GM20431 (cell line): ENCODE measurements at regions not wholly inside any gene's neighbourhood (a gene's known extent, or its start where the extent isn't known, plus 50 kb on each side); places are given as distances from the start of the nearest gene placed in this dataset.
"Not testable (repeated sequence)": the region's sequence is repeated elsewhere in the genome, so short reads cannot be mapped to it uniquely, and the experiment has no call there.

Source experiments
- in situ Hi-C: fragments of 300-500 bp; cut with MseI, MboI; formaldehyde crosslinking; loops from one replicate; pipeline ENCODE4 v1.15.0; 2020; ENCODE audit warnings: low sequenced_read_pairs; ENCODE audit not compliant: unreplicated experiment

DNA sequence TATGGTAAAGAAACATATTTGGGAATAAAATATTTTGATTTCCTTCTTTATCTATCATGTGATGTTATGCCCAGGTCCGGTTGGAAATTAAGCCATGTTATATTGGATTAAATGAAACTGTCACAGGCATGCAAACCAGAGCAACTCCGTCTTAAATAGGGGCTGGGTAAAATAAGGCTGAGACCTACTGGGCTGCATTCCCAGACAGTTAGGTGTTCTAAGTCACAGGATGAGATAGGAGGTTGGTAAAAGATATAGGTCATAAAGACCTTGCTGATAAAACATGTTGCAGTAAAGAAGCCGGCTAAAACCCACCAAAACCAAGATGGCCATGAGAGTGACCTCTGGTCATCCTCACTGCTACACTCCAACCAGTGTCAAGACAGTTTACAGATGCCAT lies 248.6 kb downstream of the SLC4A3 start:
- in situ Hi-C loops: not testable (repeated sequence)

DNA sequence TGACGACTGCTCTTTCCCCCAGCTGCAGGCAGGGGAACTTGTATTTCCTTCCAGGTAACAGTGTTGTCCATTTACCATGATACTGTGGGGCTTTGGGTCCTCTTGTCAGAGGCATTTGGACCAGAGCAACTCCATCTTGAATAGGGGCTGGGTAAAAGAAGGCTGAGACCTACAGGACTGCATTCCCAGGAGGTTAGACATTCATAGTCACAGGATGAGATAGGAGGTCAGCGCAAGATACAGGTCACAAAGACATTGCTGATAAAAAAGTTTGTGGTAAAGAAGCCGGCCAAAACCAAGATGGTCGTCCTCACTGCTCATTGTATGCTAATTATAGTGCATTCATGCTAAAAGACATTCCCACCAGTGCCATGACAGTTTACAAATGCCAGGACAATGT lies 249.5 kb downstream of the SLC4A3 start:
- in situ Hi-C loops: no loop called here

DNA sequence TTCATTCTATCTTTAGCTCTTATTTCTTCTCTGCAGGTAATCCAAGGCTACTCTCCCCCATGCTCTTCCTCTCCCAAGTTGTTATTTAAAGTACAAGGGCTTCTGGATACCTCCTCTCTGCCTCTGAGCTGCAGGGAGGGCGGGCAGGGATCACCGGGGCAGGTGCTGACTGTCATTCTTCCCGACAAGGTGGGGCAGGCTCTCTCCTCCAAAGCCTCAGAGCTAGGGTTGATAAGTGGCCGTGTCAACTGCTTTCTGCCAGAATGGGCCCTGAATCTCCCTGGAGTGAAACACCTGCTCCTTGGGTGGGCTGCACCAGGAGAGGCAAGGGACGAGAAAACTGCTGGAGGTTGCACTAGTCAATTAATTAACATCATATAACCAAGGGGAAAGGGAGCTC lies 250.3 kb downstream of the SLC4A3 start:
- in situ Hi-C loops: no loop called here

DNA sequence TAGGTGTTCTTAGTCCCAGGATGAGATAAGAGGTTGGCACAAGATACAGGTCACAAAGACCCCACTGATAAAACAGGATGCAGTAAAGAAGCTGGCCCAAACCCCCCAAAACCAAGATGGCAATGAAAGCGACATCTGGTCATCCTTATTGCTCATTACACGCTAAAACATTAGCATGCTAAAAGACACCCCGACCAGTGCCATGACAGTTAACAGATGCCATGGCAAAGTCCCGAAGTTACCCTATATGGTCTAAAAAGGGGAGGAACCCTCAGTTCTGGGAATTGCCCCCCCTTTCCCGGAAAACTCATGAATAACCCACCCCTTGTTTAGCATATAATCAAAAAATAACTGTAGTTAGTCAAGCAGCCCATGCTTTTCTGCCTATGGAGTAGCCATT lies 251.1 kb downstream of the SLC4A3 start:
- in situ Hi-C loops: no loop called here

DNA sequence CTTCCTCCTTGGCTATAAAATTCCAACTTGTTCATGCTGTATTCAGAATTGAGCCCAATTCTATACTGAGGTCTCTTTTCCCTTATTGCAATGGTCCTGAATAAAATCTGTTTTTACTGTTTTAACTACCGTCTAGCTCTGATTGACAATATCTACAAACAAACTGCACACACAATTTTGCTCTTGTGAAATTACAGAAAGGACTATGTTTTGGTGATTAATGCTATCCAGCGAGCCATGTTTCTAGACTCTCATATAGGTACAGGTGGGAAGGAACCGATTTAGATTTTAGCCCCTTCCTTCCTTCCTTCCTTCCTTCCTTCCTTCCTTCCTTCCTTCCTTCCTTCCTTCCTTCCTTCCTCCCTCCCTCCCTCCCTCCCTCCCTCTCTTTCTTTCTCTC lies 254.4 kb downstream of the SLC4A3 start:
- in situ Hi-C loops: no loop called here

DNA sequence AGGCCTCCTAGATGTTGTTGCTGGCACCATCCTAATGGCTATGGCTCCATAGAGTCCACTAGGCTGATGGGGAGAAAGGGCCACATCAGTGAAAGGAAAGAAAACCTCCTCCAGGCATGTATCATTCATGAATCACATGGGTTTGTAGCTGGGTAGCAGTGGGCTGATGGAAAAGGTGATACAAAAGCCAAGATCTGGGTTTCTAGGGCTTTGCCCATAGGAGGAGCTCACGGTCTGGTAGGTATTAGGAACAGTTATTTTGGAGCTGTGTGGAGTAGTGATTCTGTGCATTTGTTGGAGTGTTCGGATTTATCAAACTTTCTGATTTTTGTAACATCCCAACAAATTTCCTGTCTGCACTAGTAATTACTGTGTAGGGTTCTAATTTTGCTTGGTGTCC lies 259.2 kb downstream of the SLC4A3 start:
- in situ Hi-C loops: no loop called here

DNA sequence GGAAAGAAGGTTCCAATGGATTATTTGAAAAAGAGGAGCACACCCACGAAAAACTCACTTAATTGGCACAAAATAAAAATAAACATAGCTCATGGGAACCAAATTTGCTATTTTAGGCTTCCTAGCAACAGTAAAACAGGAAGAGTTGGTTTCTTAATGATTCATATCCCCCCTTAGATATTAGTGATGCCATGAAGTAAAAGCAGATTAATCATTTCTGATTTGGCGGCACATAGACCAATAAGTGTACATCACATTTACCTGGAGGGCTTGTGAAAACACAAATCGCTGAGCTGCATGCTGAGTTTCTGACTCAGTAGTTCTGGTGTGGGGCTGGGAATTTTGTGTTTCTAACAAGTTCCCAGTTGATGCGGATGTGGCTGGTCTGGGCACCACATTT lies 260.4 kb downstream of the SLC4A3 start:
- in situ Hi-C loops: no loop called here

DNA sequence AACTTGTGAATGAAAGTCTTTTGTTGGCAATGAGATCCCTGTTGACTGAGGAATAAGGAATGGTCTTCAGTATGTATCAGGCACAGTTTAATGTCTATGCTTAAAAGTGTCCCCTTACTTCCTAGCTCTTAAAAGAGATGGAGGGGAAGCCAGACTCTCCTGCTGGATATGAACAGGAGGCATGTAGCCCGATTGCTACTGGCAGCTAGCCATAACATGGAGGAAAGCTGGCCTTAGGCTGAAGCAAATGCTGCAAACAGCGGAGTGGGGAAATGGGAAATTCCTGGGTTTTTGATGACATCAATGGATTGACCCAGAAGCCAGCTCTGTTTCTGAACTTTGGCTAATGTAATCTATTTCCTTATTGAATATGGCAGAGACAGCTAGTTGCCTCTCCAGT lies 266.1 kb downstream of the SLC4A3 start:
- in situ Hi-C loops: no loop called here

DNA sequence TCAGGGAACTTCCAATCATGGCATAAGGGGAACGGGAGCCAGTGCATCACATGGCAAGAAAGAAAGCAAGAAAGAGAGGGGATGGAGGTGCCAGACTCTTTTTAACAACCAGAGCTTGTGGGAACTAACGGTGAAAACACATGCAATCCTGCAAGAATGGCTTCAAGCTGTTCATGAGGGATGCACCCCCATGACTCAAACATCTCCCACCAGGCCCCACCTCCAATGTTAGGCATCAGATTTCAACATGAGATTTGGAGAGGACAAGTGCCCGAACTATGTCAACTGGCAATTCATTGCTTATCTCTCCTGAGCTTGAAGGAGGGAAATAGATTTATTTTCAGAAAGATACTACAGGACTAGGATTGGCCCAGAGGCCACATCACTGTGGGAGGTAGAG lies 270.0 kb downstream of the SLC4A3 start:
- in situ Hi-C loops: no loop called here

DNA sequence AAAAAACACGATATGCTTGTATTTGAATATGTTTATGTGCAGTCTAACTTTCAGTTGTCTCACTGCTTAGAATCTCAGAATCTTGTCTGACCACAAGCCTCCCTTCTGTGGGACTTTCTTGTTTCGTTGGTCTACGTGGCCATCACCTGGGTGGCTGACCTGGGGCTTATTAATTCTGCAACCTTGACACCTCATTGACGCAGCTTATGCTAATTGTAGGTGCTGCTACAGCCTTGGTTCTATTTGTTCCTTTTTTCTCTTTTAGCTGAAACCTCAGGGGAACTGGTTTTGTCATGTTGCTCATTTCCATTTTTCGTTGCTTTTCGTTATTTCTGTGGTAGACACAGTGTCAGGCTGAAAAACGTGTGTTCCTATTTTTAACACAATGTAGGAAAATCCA lies 273.7 kb downstream of the SLC4A3 start:
- in situ Hi-C loops: no loop called here

DNA sequence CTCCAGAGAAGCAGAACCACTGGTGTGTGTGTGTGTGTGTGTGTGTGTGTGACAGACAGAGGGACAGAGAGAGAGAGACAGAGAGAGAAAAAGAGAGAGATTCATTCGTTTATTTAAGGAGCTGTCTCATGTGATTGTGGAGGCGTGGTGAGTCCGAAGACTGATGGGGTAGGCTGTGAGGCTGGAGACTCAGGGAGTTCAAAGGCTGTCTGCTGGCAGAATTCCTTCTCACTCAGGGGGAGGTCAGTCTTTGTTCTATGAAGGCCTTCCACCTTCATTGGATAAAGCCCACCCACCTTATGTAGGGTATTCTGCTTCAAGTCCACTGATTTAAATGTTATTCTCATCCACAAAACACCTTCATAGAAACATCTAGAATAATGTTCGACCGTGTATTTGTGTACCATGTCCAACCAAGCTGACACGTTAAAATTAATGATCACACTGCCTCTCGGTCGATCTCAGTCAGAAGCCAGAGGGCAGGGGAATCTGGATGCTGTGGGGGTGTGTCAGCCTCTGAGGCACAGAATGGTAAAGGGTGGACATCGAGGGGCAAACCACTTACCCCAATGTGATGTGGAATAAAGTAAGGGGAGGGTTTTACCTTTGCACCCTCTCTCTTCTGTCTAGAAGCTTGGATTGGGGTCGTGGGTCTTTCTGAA lies 275.6 kb downstream of the SLC4A3 start:
- in situ Hi-C loops: no loop called here

DNA sequence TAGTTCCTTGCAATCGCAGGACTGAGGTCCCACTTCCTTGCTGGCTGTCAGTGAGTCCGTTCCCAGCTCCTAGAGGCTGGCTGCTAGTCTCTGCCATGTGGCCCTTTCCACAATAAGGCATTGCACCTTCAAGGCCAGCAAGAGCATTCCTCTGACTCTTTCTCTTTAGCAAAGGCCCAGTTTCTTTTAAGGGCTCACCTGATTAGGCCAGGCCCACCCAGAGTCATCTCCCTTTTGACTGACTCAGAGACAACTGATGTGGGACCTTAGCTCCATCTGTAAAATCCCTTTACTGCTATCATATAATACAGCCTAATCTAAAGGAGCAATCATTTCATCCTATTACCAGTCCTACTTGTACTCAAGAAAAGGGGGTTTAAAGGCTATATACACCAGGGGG lies 278.2 kb downstream of the SLC4A3 start:
- in situ Hi-C loops: no loop called here

DNA sequence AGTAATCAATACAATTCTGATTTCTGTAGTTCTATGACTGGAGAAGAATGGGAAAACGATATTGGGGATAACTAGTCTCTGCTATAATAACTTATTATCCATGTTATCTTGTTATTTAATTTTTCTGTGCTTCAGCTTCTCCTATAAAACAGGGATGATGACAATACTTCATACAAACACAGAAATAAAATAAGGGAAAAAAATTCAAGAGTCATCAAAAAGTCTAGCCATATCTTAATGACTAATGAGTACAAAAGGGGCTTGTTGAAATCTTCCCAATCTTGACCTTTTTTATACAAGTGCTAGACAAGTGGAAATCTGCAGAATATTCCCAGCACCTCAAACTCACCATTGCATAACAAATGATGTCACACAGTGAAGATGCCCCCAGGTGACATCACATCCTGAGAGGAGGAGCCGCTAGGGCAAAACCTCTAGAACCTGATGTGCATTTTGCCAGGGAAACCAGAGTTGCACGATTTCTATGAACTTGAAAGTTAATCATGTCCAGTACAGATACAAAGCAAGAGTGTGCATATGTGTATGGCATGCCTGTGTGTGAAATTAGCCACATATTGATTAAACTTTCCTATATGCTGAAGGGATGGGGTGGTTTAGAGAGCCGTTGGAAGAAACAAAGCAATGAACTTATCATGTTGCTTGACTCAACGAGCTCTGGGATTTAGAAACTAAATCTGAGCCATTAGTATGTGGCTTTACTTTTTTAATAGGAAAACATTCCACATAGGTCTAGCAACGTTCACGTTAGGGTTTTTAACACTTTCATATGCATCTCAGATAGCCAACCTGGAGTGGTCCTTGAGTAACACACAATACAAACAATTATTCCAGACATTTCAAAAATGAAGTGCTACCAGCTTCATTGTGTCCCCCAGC lies 278.9 kb downstream of the SLC4A3 start:
- in situ Hi-C loops: no loop called here

DNA sequence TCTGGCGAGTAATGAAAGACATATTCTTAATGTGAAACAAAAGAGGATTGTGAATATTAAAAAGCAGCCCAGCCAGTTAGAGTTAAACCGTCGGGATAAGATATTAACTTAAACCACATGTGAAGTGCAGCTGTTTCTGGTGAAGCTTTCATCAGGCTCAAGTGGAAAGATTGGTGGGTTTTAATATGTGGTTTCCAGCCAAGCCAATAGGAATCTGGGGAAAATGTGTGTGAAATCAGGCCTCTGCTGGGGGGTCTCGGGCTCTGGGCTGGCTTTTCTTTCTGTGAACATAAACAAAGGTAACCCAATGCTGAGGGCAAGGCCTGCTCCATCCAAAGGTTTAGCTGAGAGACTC lies 279.6 kb downstream of the SLC4A3 start:
- in situ Hi-C loops: no loop called here

DNA sequence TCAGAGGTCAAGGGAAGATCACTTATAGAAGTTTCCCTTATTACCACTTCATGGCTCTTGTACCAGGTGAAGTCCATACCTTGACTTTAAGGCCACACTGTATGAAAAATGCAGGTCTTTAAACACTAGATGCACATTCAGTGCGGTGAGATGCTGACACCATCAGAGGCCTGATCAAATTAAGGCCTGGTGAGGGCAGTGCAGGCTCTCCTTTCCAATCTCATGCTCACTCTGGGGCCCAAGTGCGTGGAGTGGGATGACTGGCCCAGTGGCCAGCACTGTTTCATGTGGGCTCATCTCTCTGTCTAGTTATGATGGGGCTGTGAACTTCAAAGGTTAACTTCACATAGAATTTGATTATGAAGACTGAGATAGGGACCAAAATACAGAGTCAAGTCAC lies 281.1 kb downstream of the SLC4A3 start:
- in situ Hi-C loops: no loop called here

DNA sequence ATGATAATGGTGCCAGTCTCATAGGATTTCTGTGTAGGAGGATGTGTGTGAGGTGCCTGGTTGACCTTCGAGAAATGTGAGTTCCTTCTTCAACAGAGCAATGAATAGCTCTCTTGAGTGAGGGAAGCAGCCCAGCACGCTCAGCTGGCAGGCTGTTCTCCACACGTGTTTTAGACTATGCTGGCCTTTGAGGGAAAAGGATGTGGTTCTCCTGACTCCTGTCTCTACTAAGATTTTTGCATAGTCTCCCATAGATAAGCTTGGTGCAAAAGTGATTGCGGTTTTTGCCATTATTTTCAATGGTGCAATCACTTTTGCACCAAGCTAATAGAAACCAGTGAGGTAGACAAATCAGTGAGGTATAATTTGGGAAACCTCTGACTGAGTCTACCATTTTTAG lies 284.1 kb downstream of the SLC4A3 start:
- in situ Hi-C loops: no loop called here

DNA sequence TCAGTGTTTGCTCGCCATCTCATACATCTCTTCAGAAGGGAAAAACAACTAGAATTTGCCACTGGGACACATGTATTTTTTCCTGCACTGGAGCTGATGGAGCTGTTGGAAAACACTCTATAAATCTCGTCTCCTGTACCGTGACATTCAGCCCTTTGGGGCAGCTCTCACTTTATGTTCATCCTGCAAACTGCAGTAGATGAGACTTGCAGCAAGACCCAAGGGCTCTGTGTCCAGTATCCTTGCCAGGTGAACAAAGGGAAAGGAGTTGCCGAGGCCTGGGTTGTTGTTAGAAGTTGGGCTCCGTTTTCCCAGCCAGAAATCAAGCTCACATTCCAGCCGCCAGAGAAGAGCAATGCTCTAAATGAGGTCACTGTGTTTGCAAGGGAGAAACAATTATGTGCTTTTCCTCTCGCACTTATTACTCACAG lies 285.1 kb downstream of the SLC4A3 start:
- in situ Hi-C loops: no loop called here

DNA sequence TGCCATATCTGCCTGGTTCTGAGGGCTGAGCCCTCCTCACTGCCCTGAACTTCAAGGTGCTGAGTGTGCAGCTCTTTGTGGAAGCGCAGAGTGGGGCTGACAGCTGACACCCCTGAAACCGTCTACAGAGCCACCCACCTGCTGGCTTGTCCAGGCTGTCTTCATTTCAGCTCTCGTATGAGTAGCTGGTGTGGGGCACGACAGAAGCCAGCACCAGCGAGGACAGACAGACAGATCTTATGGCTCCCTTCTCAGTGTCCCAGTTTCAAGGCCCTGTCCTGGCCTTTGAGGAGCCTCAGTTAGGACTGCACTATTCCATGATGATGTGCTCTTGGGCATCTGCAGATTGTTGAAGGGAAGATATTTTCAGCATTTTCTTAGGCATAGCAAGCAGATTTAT lies 287.1 kb downstream of the SLC4A3 start:
- in situ Hi-C loops: no loop called here

DNA sequence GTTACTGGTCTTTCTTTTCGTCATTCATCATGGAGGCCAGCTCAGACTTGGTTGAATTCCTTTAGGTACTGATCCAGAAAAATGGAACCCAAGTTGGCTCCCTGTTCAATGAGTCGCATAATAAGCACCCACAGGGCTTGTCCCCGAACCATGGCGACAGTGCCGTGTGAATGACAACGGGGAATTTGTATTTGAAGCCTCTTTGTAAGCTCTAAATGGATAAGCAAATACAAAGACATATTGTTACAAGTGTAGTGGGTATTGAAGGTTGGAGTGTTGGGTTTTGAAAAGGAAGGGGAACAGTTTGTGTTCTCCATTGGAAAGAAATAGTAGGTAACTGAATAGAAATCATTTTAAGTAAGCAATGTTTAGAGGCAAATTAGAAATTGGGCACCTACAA lies 288.9 kb downstream of the SLC4A3 start:
- in situ Hi-C loops: no loop called here

DNA sequence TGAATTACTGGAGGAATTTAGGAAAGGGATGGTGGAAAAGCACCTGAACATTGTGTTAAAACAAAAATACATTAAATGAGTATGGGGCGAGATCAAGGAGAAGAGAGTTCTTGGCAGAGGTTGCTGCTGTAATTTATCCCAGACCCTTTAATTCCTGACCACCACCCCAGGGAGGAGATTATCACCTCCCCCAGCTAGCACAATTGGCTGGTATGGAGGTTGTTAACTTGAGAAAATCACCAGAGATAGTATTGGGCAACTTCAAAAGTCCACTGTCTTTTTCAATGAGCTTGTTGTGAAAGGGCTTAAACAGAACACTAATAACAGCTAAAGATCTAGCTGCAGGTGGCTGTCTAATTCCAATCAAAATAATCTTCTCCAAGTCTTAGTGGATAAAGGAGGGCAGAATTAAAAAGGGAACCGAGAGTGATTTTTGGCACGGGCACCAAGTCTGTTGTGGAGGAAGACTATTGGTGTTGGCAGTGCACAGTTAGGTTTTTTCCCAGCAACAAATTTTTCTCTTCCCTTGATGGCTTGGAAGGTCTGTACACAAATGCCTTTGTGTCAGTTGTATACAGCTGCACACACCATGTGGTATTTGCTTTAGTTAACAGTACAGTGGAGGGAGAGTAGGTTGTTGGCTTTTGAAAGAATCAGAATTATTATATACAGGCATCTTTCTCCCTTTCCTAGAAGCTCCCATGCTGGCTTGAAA lies 289.5 kb downstream of the SLC4A3 start:
- in situ Hi-C loops: no loop called here

DNA sequence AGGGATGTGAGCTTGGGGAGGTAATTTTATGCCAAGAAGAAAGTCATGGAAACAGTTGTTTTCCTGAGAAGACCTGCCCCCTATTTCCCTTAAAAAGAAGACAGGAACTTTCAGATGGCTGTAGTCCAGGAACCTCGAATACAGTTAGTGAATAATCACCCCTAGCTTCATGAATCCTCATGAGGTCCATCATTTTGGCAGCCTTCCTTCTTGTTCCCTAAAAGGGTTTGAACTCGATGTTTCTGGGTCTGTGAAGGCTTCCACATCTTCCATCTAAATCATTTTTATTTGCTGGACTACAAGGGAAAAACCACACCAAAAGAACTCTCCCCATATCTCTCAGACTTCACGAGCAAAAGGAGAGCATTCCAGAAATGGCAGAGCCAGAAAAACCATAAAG lies 290.8 kb downstream of the SLC4A3 start:
- in situ Hi-C loops: no loop called here
